ENCODE measurements at regions not wholly inside any gene's neighbourhood (a gene's known extent, or its start where the extent isn't known, plus 50 kb on each side); places are given as distances from the start of the nearest gene placed in this dataset.

DNA sequence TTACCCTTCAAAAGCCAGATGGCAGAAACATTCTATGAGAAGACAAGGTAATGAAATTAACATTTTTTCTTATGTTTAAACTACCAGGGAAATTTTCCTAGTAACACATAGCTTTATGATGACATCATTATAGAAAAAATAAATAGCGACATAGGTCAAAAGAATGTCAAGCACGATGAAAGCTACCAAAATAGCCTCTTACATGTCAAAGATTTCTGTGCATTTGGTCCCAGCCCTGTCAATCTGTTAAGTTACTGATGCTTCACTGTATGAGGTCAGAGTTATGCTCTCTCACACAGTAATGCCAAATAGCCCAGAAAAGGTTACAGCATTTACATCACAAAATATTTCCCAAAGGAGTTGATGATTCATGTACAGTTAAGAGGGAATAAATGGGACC, 199.8 kb upstream of the DEFB112 start:
- ChIA-PET POLR2A (ENCODE audit: low non-redundant PET) (no interaction called here), CTCF (no interaction called here)
- no peak overlapping the region for H3K4me3 ChIP-seq (ENCODE audit: low read depth, low read length, poor library complexity, severe bottlenecking)
- TF ChIP-seq EZH2 (IDR thresholded peaks at IDR 0.05; ENCODE audit: borderline replicate concordance, low read depth, low read length, poor library complexity, severe bottlenecking) = no peak
- DNase-seq (ENCODE audit: low spot score) = no peak
- H3K36me3 ChIP-seq (ENCODE audit: insufficient read depth, low read length, poor library complexity, severe bottlenecking) = no peaks in the 10 kb centered on the region
- no peak overlapping the region for H3K27ac ChIP-seq (ENCODE audit: low read depth, low read length, poor library complexity, severe bottlenecking)
- H3K27me3 ChIP-seq (replicated peaks; ENCODE audit: insufficient read depth, low read depth, low read length, poor library complexity) = peaks cover 4% of the 10 kb centered on the region
- BruUV-seq (replicated peaks) = no TSS peak
- intact Hi-C loops (cut with micrococcal nuclease; ENCODE audit: unreplicated experiment) = no loop called here
- H3K4me1 ChIP-seq (ENCODE audit: insufficient read depth, low read length, poor library complexity, severe bottlenecking) = no peaks in the 10 kb centered on the region
- no peaks in the 10 kb centered on the region for H3K9me3 ChIP-seq (ENCODE audit: low read depth, low read length, poor library complexity, severe bottlenecking)

DNA sequence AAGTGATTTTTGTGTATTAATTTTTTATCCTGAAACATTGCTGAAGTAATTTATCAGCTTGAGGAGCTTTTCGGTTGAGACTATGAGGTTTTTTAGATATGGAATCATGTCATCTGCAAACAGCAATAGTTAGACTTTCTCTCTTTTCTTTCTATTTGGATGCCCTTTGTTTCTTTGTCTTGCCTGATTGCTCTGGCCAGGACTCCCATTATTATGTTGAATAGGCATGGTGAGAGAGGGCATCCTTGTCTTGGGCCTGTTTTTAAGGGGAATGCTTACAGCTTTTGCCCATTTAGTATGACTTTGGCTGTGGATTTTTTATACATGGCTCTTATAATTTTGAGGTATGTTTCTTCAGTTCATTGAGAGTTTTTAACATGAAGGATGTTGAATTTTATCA, 207.6 kb upstream of the DEFB112 start:
- TF ChIP-seq CTCF (conservative IDR thresholded peaks at IDR 0.05; ENCODE audit: low read depth, low read length) = no peak
- no peak for TF ChIP-seq EZH2 (IDR thresholded peaks at IDR 0.05; ENCODE audit: borderline replicate concordance, low read depth, low read length, poor library complexity, severe bottlenecking)
- BruUV-seq (replicated peaks) = no TSS peak
- no peak for DNase-seq (ENCODE audit: low spot score)
- intact Hi-C loops (cut with micrococcal nuclease; ENCODE audit: unreplicated experiment) = no loop called here
- CTCF ChIA-PET = no interaction called here
- Histone ChIP-seq H3K4me3 (ENCODE audit: low read depth, low read length, poor library complexity, severe bottlenecking) (no peak overlapping the region), H3K9me3 (ENCODE audit: low read depth, low read length, poor library complexity, severe bottlenecking) (no peaks in the 10 kb centered on the region), H3K36me3 (ENCODE audit: insufficient read depth, low read length, poor library complexity, severe bottlenecking) (no peaks in the 10 kb centered on the region), H3K27me3 (replicated peaks; ENCODE audit: insufficient read depth, low read depth, low read length, poor library complexity) (no peaks in the 10 kb centered on the region), H3K4me1 (ENCODE audit: insufficient read depth, low read length, poor library complexity, severe bottlenecking) (no peaks in the 10 kb centered on the region), H3K27ac (ENCODE audit: low read depth, low read length, poor library complexity, severe bottlenecking) (no peak overlapping the region)
- POLR2A ChIA-PET (ENCODE audit: low non-redundant PET) = no interaction called here

DNA sequence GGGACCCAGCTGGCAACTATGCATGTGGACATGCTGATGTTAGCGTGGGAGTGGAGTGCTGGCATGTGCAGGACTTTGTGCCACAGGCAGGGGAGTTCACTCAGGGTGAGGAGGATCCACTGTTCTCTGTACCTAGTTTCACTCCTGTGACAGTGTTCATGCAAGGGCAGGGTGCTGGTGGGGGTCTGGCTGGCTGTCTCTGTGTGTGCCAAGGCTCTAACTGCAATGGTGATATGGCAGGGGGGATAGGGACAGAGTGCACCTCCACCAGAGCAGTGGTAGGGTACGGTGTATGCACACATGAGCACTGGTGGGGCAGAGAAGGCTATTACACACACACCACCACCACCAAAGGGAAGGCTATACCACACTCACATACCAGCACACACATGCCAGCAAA, 210.2 kb upstream of the DEFB112 start:
- intact Hi-C loops (cut with micrococcal nuclease; ENCODE audit: unreplicated experiment) = no loop called here
- H3K4me1 ChIP-seq (ENCODE audit: insufficient read depth, low read length, poor library complexity, severe bottlenecking) = no peaks in the 10 kb centered on the region
- no peaks in the 10 kb centered on the region for H3K9me3 ChIP-seq (ENCODE audit: low read depth, low read length, poor library complexity, severe bottlenecking)
- no peak for DNase-seq (ENCODE audit: low spot score)
- CTCF ChIA-PET = no interaction called here
- no peaks in the 10 kb centered on the region for H3K27me3 ChIP-seq (replicated peaks; ENCODE audit: insufficient read depth, low read depth, low read length, poor library complexity)
- H3K36me3 ChIP-seq (ENCODE audit: insufficient read depth, low read length, poor library complexity, severe bottlenecking) = no peaks in the 10 kb centered on the region
- H3K27ac ChIP-seq (ENCODE audit: low read depth, low read length, poor library complexity, severe bottlenecking) = no peak overlapping the region
- BruUV-seq (replicated peaks) = no TSS peak
- no peak overlapping the region for H3K4me3 ChIP-seq (ENCODE audit: low read depth, low read length, poor library complexity, severe bottlenecking)
- POLR2A ChIA-PET (ENCODE audit: low non-redundant PET) = no interaction called here
- TF ChIP-seq CTCF (conservative IDR thresholded peaks at IDR 0.05; ENCODE audit: low read depth, low read length) (no peak), EZH2 (IDR thresholded peaks at IDR 0.05; ENCODE audit: borderline replicate concordance, low read depth, low read length, poor library complexity, severe bottlenecking) (no peak)

DNA sequence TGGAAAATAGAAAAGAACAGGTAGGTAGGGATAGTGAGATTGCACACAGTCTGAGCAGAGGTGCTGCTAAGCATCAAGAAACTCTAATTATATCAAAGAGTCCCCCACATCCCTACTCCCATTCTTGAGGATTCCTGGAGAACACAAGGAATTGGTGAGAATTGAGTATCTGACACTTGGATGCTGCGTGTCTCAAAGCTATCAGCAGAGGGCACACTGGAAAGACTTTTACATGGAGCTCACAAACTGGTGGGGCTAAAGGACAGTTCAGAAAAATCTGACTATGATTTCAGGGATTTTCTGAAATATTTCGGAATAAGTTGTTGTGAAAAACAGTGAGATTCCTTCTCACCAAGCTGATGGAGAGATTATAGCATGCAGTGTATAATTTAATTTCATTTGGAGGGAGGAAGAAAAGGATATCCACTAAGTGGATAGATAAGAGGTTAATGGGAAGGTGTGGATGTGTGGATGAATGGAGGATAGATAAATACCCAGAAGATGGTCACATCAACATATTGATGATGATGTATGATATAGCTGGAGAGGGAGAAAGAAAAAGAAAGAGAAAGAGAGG, 215.4 kb upstream of the DEFB112 start:
- peaks cover 8% of the 10 kb centered on the region for H3K27me3 ChIP-seq (replicated peaks; ENCODE audit: insufficient read depth, low read depth, low read length, poor library complexity)
- intact Hi-C loops (cut with micrococcal nuclease; ENCODE audit: unreplicated experiment) = loop anchor here (2.0 kb wide), 1 partner anchor 338 kb away; no protein-coding TSS in a partner anchor
- DNase-seq (ENCODE audit: low spot score) = peak; percentile 30
- H3K36me3 ChIP-seq (ENCODE audit: insufficient read depth, low read length, poor library complexity, severe bottlenecking) = no peaks in the 10 kb centered on the region
- no peak overlapping the region for H3K4me3 ChIP-seq (ENCODE audit: low read depth, low read length, poor library complexity, severe bottlenecking)
- POLR2A ChIA-PET (ENCODE audit: low non-redundant PET) = no interaction called here
- BruUV-seq (replicated peaks) = no TSS peak
- no peaks in the 10 kb centered on the region for H3K9me3 ChIP-seq (ENCODE audit: low read depth, low read length, poor library complexity, severe bottlenecking)
- CTCF ChIA-PET = interaction anchor here (0.8 kb wide), 1 partner anchor 336 kb away, joined by 4 read pairs; no protein-coding TSS in a partner anchor
- H3K4me1 ChIP-seq (ENCODE audit: insufficient read depth, low read length, poor library complexity, severe bottlenecking) = no peaks in the 10 kb centered on the region
- TF ChIP-seq EZH2 (IDR thresholded peaks at IDR 0.05; ENCODE audit: borderline replicate concordance, low read depth, low read length, poor library complexity, severe bottlenecking) = no peak
- TF ChIP-seq CTCF (conservative IDR thresholded peaks at IDR 0.05; ENCODE audit: low read depth, low read length) = peak; percentile 55
- no peak overlapping the region for H3K27ac ChIP-seq (ENCODE audit: low read depth, low read length, poor library complexity, severe bottlenecking)

Measured in A673 (cell line).